ENCODE measurements at regions not wholly inside any gene's neighbourhood (a gene's known extent, or its start where the extent isn't known, plus 50 kb on each side); places are given as distances from the start of the nearest gene placed in this dataset.

GRCh38 chr11:112318661-112319060, 58.0 kb upstream of the PLET1 start:
- TF ChIP-seq CTCF (IDR thresholded peaks at IDR 0.05): no peak
- Mint-ChIP-seq H3K4me1 (peaks cover 15% of the 10 kb centered on the region), H3K4me3 (no peak overlapping the region), H3K9me3 (peaks cover 5% of the 10 kb centered on the region), H3K27me3 (ENCODE audit: low read depth, poor library complexity) (peaks cover 5% of the 10 kb centered on the region), H3K36me3 (ENCODE audit: low read depth) (no peaks in the 10 kb centered on the region), H3K27ac (no peak overlapping the region)
- DNase-seq: no peak

- no peak overlapping the region for H3K4me3 Mint-ChIP-seq
- peaks cover 9% of the 10 kb centered on the region for H3K9me3 Mint-ChIP-seq
- H3K4me1 Mint-ChIP-seq: peaks cover 15% of the 10 kb centered on the region
- no peaks in the 10 kb centered on the region for H3K27me3 Mint-ChIP-seq (ENCODE audit: low read depth, poor library complexity)
- no peak for DNase-seq
- TF ChIP-seq CTCF (IDR thresholded peaks at IDR 0.05): no peak
- peak overlapping the region; percentile 46 for H3K27ac Mint-ChIP-seq
- no peaks in the 10 kb centered on the region for H3K36me3 Mint-ChIP-seq (ENCODE audit: low read depth)
Observed at GRCh38 chr11:112320668-112321067, 60.0 kb upstream of the PLET1 start.

GRCh38 chr11:112321501-112322172, 61.0 kb upstream of the PLET1 start:
- no peaks in the 10 kb centered on the region for H3K27me3 Mint-ChIP-seq (ENCODE audit: low read depth, poor library complexity)
- peaks cover 15% of the 10 kb centered on the region for H3K4me1 Mint-ChIP-seq
- no peak overlapping the region for H3K4me3 Mint-ChIP-seq
- no peak for DNase-seq
- H3K9me3 Mint-ChIP-seq: peaks cover 13% of the 10 kb centered on the region
- no peak for TF ChIP-seq CTCF (IDR thresholded peaks at IDR 0.05)
- H3K27ac Mint-ChIP-seq: no peak overlapping the region
- H3K36me3 Mint-ChIP-seq (ENCODE audit: low read depth): no peaks in the 10 kb centered on the region

GRCh38 chr11:112322173-112322790, 61.6 kb upstream of the PLET1 start:
- no peak for TF ChIP-seq CTCF (IDR thresholded peaks at IDR 0.05)
- peaks cover 19% of the 10 kb centered on the region for H3K9me3 Mint-ChIP-seq
- H3K4me1 Mint-ChIP-seq: peaks cover 10% of the 10 kb centered on the region
- no peak overlapping the region for H3K4me3 Mint-ChIP-seq
- H3K27me3 Mint-ChIP-seq (ENCODE audit: low read depth, poor library complexity): no peaks in the 10 kb centered on the region
- H3K36me3 Mint-ChIP-seq (ENCODE audit: low read depth): no peaks in the 10 kb centered on the region
- H3K27ac Mint-ChIP-seq: no peak overlapping the region
- no peak for DNase-seq

GRCh38 chr11:112334381-112334780, 73.7 kb upstream of the PLET1 start:
- H3K36me3 Mint-ChIP-seq (ENCODE audit: low read depth): peaks cover 5% of the 10 kb centered on the region
- no peak overlapping the region for H3K27ac Mint-ChIP-seq
- TF ChIP-seq CTCF (IDR thresholded peaks at IDR 0.05): no peak
- H3K4me1 Mint-ChIP-seq: no peaks in the 10 kb centered on the region
- H3K9me3 Mint-ChIP-seq: peaks cover 17% of the 10 kb centered on the region
- no peak overlapping the region for H3K4me3 Mint-ChIP-seq
- no peak for DNase-seq
- H3K27me3 Mint-ChIP-seq (ENCODE audit: low read depth, poor library complexity): peaks cover 18% of the 10 kb centered on the region

All from nephron progenitor cell (in vitro differentiated cells).